Fibroblast of lung (primary cell): ENCODE measurements at regions not wholly inside any gene's neighbourhood (a gene's known extent, or its start where the extent isn't known, plus 50 kb on each side); places are given as distances from the start of the nearest gene placed in this dataset.

Experiments used
- EZH2 ChIP-seq: IDR thresholded peaks from 2 replicates; pipeline ENCODE4 v1.5.1; 2012; ENCODE audit warnings: low read length, control low read depth, mild to moderate bottlenecking; ENCODE audit errors: missing control alignments
- TF ChIP-seq, protein P1 (sequence below), 2 donors: IDR thresholded peaks in 1 of 2; conservative IDR thresholded peaks in 1 of 2; 1 replicate in 1 of 2; 2 replicates in 1 of 2; pipeline ENCODE4 v1.5.1; 2011 to 2012; ENCODE audit warnings: low read length in 2 of 2, control low read depth in 1 of 2, inconsistent platforms in 1 of 2, low read depth in 1 of 2, mild to moderate bottlenecking in 1 of 2

DNA sequence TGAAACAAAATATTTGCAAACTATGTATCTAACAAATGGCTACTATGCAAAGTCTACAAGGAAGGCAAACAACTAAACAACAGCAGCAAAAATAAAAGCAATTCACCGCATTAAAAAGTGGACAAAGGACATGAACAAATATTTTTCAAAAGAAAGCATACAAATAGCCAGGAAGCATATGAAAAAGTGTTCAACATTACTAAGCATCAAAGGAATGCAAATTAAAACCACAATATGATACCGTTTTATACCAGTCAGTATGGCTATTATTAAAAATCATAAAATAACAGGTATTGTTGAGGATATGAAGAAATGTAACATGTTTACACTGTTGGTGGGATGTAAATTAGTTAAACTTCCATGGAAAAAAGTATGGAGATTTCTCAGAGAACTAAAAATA, 1106.7 kb downstream of the PDHA2 start:
- TF ChIP-seq, protein P1, sequence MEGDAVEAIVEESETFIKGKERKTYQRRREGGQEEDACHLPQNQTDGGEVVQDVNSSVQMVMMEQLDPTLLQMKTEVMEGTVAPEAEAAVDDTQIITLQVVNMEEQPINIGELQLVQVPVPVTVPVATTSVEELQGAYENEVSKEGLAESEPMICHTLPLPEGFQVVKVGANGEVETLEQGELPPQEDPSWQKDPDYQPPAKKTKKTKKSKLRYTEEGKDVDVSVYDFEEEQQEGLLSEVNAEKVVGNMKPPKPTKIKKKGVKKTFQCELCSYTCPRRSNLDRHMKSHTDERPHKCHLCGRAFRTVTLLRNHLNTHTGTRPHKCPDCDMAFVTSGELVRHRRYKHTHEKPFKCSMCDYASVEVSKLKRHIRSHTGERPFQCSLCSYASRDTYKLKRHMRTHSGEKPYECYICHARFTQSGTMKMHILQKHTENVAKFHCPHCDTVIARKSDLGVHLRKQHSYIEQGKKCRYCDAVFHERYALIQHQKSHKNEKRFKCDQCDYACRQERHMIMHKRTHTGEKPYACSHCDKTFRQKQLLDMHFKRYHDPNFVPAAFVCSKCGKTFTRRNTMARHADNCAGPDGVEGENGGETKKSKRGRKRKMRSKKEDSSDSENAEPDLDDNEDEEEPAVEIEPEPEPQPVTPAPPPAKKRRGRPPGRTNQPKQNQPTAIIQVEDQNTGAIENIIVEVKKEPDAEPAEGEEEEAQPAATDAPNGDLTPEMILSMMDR (conservative IDR thresholded peaks at IDR 0.05 in 1 of 2, IDR thresholded peaks at IDR 0.05 in 1 of 2; ENCODE audit: low read depth in 1 of 2, low read length in 2 of 2) = no peak
- TF ChIP-seq EZH2 = no peak
